Endothelial cell of umbilical vein (primary cell): ENCODE measurements at regions not wholly inside any gene's neighbourhood (a gene's known extent, or its start where the extent isn't known, plus 50 kb on each side); places are given as distances from the start of the nearest gene placed in this dataset.

Experiments used
- BruUV-seq: library from RNA; stranded (reverse); fragments of 400-500 nt; replicated peaks from 2 replicates; lab custom pipeline; 2021; lab: Mats Ljungman, UMichigan
- CTCF ChIA-PET: fragments of 300-600, 350-600 bp; sonication (Branson Sonifier 250); formaldehyde crosslinking; loops from one replicate; lab custom pipeline; 2021; ENCODE audit warnings: antibody characterized with exemption, inconsistent platforms; lab: Charles Lee
- POLR2A ChIA-PET: fragments of 300-600, 350-600 bp; sonication (Branson Sonifier 250); formaldehyde crosslinking; loops from one replicate; lab custom pipeline; 2021; ENCODE audit warnings: antibody characterized with exemption, inconsistent platforms; lab: Charles Lee
- DNase-seq: peaks from one replicate; pipeline ENCODE4 v3.0.0-alpha.2; 2011; ENCODE audit warnings: low read depth, low spot score
- FAIRE-seq: peaks from 2 replicates; lab custom pipeline; 2011; peaks lifted over from hg19 to GRCh38; lab: Jason Lieb, UNC
- H2AFZ ChIP-seq: 2 replicates; pipeline ENCODE4 v1.6.0; 2012; ENCODE audit warnings: low read depth, low read length, control low read depth, inconsistent platforms
- H3K27ac ChIP-seq: 2 replicates; pipeline ENCODE4 v1.5.1; 2011; ENCODE audit warnings: low read depth, mild to moderate bottlenecking, control low read depth, low read length, moderate library complexity; ENCODE audit not compliant: insufficient read depth
- H3K27me3 ChIP-seq, 2 experiments: 2 replicates each; pipeline versions ENCODE4 v1.6.0 to v1.6.1; 2011; ENCODE audit warnings: low read length in 2 of 2, mixed read lengths in 1 of 2; ENCODE audit not compliant: control insufficient read depth in 2 of 2, insufficient read depth in 2 of 2
- H3K36me3 ChIP-seq, 2 experiments: 2 replicates in 1 of 2; 3 replicates in 1 of 2; pipeline ENCODE4 v1.5.1; 2011; ENCODE audit warnings: low read length in 2 of 2, mild to moderate bottlenecking in 1 of 2, moderate library complexity in 1 of 2; ENCODE audit not compliant: control insufficient read depth in 2 of 2, insufficient read depth in 2 of 2; ENCODE audit errors: extremely low read depth in 1 of 2
- H3K4me1 ChIP-seq: 3 replicates; pipeline ENCODE4 v1.5.1; 2011; ENCODE audit warnings: mild to moderate bottlenecking, low read length; ENCODE audit not compliant: control insufficient read depth, insufficient read depth; ENCODE audit errors: extremely low read depth
- H3K4me2 ChIP-seq: 2 replicates; pipeline ENCODE4 v1.6.1; 2011; ENCODE audit warnings: low read length, control low read depth, mixed read lengths; ENCODE audit not compliant: insufficient read depth
- H3K4me3 ChIP-seq, 3 experiments: fragments of 200-600 bp in 1 of 3; sonication (generic), shearing (Covaris generic) in 1 of 3; replicated peaks in 1 of 3; 2 replicates each; pipeline ENCODE4 v1.5.1; 2011 to 2016; ENCODE audit warnings: control low read depth in 3 of 3, low read length in 3 of 3, mild to moderate bottlenecking in 2 of 3, inconsistent platforms in 1 of 3, low read depth in 1 of 3, moderate library complexity in 1 of 3; ENCODE audit not compliant: insufficient read depth in 1 of 3
- H3K79me2 ChIP-seq: 2 replicates; pipeline ENCODE4 v1.6.0; 2012; ENCODE audit warnings: low read length, inconsistent platforms; ENCODE audit not compliant: control insufficient read depth, insufficient read depth
- H3K9ac ChIP-seq: replicated peaks from 2 replicates; pipeline ENCODE3; 2011; ENCODE audit warnings: low read length, control low read depth; ENCODE audit not compliant: insufficient read depth; ENCODE audit errors: extremely low read depth
- H3K9me1 ChIP-seq: replicated peaks from 3 replicates; pipeline ENCODE4 v1.6.0; 2011; ENCODE audit warnings: mild to moderate bottlenecking, low read length; ENCODE audit not compliant: control insufficient read depth, insufficient read depth; ENCODE audit errors: extremely low read depth
- H3K9me3 ChIP-seq: replicated peaks from 2 replicates; pipeline ENCODE4 v1.5.1; 2012; ENCODE audit warnings: low read length, inconsistent platforms; ENCODE audit not compliant: control insufficient read depth, insufficient read depth
- H4K20me1 ChIP-seq: replicated peaks from 2 replicates; pipeline ENCODE3; 2011; ENCODE audit warnings: mild to moderate bottlenecking, low read length; ENCODE audit not compliant: control insufficient read depth, insufficient read depth; ENCODE audit errors: extremely low read depth
- CTCF ChIP-seq, 2 donors: IDR thresholded peaks; 1 replicate in 1 of 2; 2 replicates in 1 of 2; pipeline ENCODE4 v1.5.1; 2011; ENCODE audit warnings: low read length in 2 of 2, mild to moderate bottlenecking in 2 of 2, moderate library complexity in 2 of 2, control low read depth in 1 of 2, inconsistent platforms in 1 of 2, low read depth in 1 of 2; ENCODE audit not compliant: insufficient read depth in 1 of 2; ENCODE audit errors: extremely low read depth in 1 of 2
- EZH2 ChIP-seq: IDR thresholded peaks from 2 replicates; pipeline ENCODE4 v1.6.1; 2012; ENCODE audit warnings: borderline replicate concordance, low read depth, mild to moderate bottlenecking, moderate library complexity, low read length, inconsistent platforms; ENCODE audit not compliant: severe bottlenecking
- FOS ChIP-seq: IDR thresholded peaks from 2 replicates; pipeline ENCODE4 v1.6.1; 2011; ENCODE audit warnings: mild to moderate bottlenecking, low read length, moderate library complexity, borderline replicate concordance; ENCODE audit not compliant: insufficient read depth
- GATA2 ChIP-seq: IDR thresholded peaks from 2 replicates; pipeline ENCODE4 v1.7.0; 2011; ENCODE audit warnings: low read depth, mild to moderate bottlenecking, moderate library complexity, mixed read lengths, low read length; ENCODE audit not compliant: insufficient read length, insufficient read depth
- JUN ChIP-seq: IDR thresholded peaks from 2 replicates; pipeline ENCODE4 v1.6.1; 2011; ENCODE audit warnings: borderline replicate concordance, low read depth; ENCODE audit not compliant: insufficient read length, insufficient read depth
- MAX ChIP-seq: IDR thresholded peaks from 2 replicates; pipeline ENCODE4 v1.6.1; 2011; ENCODE audit not compliant: insufficient read depth, insufficient read length
- MYC ChIP-seq: IDR thresholded peaks from one replicate; pipeline ENCODE4 v1.6.1; 2011; ENCODE audit warnings: mild to moderate bottlenecking, low read depth, low read length
- POLR2A ChIP-seq: IDR thresholded peaks from 2 replicates; pipeline ENCODE4 v1.6.1; 2012; ENCODE audit warnings: low read depth, mild to moderate bottlenecking, control low read depth, low read length
- POLR2AphosphoS5 ChIP-seq: IDR thresholded peaks from 2 replicates; pipeline ENCODE4 v1.6.1; 2012; ENCODE audit warnings: low read depth, mild to moderate bottlenecking, control low read depth, low read length, moderate library complexity; ENCODE audit not compliant: insufficient read depth
- dilution Hi-C: fragments of 300-500 bp; cut with MboI; formaldehyde crosslinking; loops from one replicate; pipeline ENCODE4 v1.15.0; 2019; ENCODE audit warnings: low sequenced_read_pairs; ENCODE audit not compliant: extremely low pct_ligation_motif_present
- intact Hi-C: fragments of 100-400 bp; cut with micrococcal nuclease; formaldehyde crosslinking; loops from one replicate; pipeline ENCODE4 v1.10.0; 2022

GRCh38 chr17:69898601-69899000 is 176.4 kb upstream of the KCNJ16 start:
- POLR2A ChIA-PET: no interaction called here

More at GRCh38 chr17:69898601-69899000, 176.4 kb upstream of the KCNJ16 start:
- peak; percentile 24 for FAIRE-seq
- Histone ChIP-seq H3K4me2 (no peak overlapping the region), H3K36me3 (no peaks in the 10 kb centered on the region), H3K9me1 (no peaks in the 10 kb centered on the region), H3K27me3 (no peaks in the 10 kb centered on the region), H3K4me3 (no peak overlapping the region), H3K4me1 (no peaks in the 10 kb centered on the region), H3K27ac (no peak overlapping the region), H3K9me3 (no peaks in the 10 kb centered on the region), H3K9ac (no peak overlapping the region), H3K79me2 (no peaks in the 10 kb centered on the region), H4K20me1 (no peaks in the 10 kb centered on the region), H2AFZ (no peak overlapping the region)
- dilution Hi-C loops (no loop called here), intact Hi-C loops (no loop called here)
- no peak for TF ChIP-seq POLR2A
- TF ChIP-seq EZH2: no peak
- no peak for TF ChIP-seq JUN
- TF ChIP-seq MAX: no peak
- TF ChIP-seq FOS: no peak
- TF ChIP-seq MYC: no peak
- no peak for TF ChIP-seq GATA2
- no peak for TF ChIP-seq POLR2AphosphoS5
- TF ChIP-seq CTCF (IDR thresholded peaks at IDR 0.05; ENCODE audit: extremely low read depth in 1 of 2, insufficient read depth in 1 of 2, low read depth in 1 of 2, low read length in 2 of 2): no peak
- no TSS peak for BruUV-seq
- DNase-seq: no peak
- CTCF ChIA-PET: no interaction called here
